HG02870 (cell line): ENCODE measurements at regions not wholly inside any gene's neighbourhood (a gene's known extent, or its start where the extent isn't known, plus 50 kb on each side); places are given as distances from the start of the nearest gene placed in this dataset.
"Not testable (repeated sequence)": the region's sequence is repeated elsewhere in the genome, so short reads cannot be mapped to it uniquely, and the experiment has no call there.

ENCODE experiments used
- ATAC-seq: cut with Tn5 transposase; IDR thresholded peaks from one replicate; pipeline ENCODE4 v1.9.1; 2021; ENCODE audit warnings: mild to moderate bottlenecking, moderate library complexity; ENCODE audit not compliant: unreplicated experiment

- no peak for ATAC-seq
Observed at GRCh38 chr10:28733245-28733644, 55.9 kb downstream of the BAMBI start.

- ATAC-seq = no peak
Observed at GRCh38 chr10:28733647-28734046, 56.3 kb downstream of the BAMBI start.

GRCh38 chr10:28734938-28735759, 57.8 kb downstream of the BAMBI start:
- ATAC-seq = no peak

- no peak for ATAC-seq
Observed at GRCh38 chr10:28737096-28737495, 59.8 kb downstream of the BAMBI start.

GRCh38 chr10:28738200-28738599, 60.9 kb downstream of the BAMBI start:
- no peak for ATAC-seq

GRCh38 chr10:28743576-28743975, 66.3 kb downstream of the BAMBI start:
- ATAC-seq = no peak

- ATAC-seq = no peak
Observed at GRCh38 chr10:28744069-28744768, 66.9 kb downstream of the BAMBI start.

- ATAC-seq = no peak
Observed at GRCh38 chr10:28754930-28755718, 77.8 kb downstream of the BAMBI start.

- no peak for ATAC-seq
Observed at GRCh38 chr10:28761084-28761846, 83.9 kb downstream of the BAMBI start.

- ATAC-seq = no peak
Observed at GRCh38 chr10:28763471-28764170, 86.3 kb downstream of the BAMBI start.

GRCh38 chr10:28765641-28766040, 88.3 kb downstream of the BAMBI start:
- no peak for ATAC-seq

- no peak for ATAC-seq
Observed at GRCh38 chr10:28768227-28768626, 90.9 kb downstream of the BAMBI start.

- ATAC-seq = no peak
Observed at GRCh38 chr10:28769091-28769604, 91.8 kb downstream of the BAMBI start.

- not testable (repeated sequence) for ATAC-seq
Observed at GRCh38 chr10:28771580-28772090, 94.3 kb downstream of the BAMBI start.

GRCh38 chr10:28774051-28774995, 97.0 kb downstream of the BAMBI start:
- ATAC-seq = no peak

- no peak for ATAC-seq
Observed at GRCh38 chr10:28775773-28776172, 98.5 kb downstream of the BAMBI start.

GRCh38 chr10:28776519-28776918, 99.2 kb downstream of the BAMBI start:
- ATAC-seq = no peak

GRCh38 chr10:28777911-28778310, 100.6 kb downstream of the BAMBI start:
- no peak for ATAC-seq

- ATAC-seq = no peak
Observed at GRCh38 chr10:28778524-28778923, 101.2 kb downstream of the BAMBI start.
